ENCODE measurements at regions not wholly inside any gene's neighbourhood (a gene's known extent, or its start where the extent isn't known, plus 50 kb on each side); places are given as distances from the start of the nearest gene placed in this dataset.
A peak's percentile ranks its signal among the peaks of the same experiment; 100 is the strongest.
"Not testable (repeated sequence)": the region's sequence is repeated elsewhere in the genome, so short reads cannot be mapped to it uniquely, and the experiment has no call there.

DNA sequence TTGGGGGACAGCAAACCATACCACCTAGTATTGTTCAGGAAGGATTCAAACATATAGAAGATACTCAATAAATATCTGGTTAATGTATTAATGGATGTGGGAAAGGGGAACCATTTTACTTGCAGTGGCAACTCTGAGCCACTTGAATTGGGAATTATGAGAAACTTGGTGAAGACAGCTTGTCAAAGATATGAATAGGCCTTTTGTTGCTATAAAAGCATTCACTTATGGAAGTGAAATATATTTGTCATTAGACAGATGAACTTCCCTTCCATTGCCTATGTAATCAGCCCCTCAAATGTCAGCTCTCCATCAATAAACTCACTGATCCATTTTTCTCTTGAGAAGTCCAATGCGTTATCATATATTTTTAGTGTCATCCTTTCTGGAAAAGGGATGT, 56.1 kb downstream of the GPR85 start:
- no peak for DNase-seq (ENCODE audit: low read depth, low spot score)
- no peak overlapping the region for H3K27ac ChIP-seq

DNA sequence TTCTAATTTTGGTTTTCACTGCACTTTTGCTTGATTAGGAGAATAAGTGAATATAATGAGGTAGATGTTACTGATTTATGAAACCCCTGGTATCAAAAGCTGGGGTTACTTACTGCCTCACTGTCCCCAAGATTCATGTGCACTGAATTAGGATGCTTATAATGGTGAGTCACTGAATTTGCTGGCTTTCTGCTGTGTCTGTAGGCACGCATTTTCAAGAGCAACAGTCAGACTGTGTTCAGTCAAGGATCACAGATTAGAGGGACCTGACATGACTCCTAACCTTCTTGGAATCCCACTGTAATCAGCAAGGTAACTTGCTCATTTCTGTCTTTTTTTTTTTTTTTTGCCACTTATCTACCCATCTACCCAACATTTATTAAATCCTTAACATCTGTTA, 59.7 kb downstream of the GPR85 start:
- H3K27ac ChIP-seq = no peak overlapping the region
- no peak for DNase-seq (ENCODE audit: low read depth, low spot score)

DNA sequence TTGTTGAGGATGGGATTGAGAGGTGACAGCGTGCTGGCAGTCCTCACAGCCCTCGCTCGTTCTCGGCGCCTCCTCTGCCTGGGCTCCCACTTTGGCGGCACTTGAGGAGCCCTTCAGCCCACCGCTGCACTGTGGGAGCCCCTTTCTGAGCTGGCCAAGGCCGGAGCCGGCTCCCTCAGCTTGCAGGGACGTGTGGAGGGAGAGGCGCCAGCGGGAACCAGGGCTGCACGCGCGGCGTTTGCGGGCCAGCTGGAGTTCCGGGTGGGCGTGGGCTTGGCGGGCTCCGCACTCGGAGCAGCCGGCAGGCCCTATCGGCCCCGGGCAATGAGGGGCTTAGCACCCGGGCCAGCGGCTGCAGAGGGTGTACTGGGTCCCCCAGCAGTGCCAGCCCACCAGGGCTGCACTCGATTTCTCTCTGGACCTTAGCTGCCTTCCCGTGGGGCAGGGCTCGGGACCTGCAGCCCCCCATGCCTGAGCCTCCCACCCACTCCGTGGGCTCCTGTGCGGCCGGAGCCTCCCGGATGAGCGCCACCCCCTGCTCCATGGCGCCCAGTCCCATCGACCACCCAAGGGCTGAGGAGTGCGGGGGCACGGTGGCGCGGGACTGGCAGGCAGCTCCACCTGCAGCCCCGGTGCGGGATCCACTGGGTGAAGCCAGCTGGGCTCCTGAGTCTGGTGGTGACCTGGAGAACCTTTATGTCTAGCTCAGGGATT, 69.3 kb downstream of the GPR85 start:
- DNase-seq (ENCODE audit: low read depth, low spot score); H3K27ac ChIP-seq: not testable (repeated sequence)

DNA sequence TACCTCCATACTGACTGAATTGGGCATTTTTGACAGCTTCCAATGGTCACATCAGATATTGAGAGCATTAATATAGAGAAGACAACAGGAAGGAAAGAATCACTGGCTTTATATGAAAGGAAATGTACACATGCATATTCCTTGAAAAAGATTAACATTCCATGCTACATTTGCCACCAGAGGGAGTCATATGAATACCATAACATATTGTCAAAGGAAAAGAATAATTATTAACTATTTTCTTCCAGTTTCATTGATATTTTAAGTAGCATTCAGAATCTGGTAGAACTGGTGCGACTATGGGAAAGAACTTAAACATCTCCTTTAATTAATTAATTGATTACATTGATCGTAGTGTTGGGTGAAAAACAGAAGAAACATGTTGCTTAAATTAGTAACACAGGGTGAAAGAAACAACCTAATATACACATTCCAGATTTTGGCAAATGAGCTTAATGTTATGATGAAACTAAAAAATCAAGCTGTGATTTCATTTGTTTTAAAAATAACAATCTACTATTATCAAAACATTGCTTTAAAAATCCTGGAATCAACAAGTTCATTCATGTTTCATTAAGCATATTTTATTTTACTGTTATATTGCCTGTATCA, 71.5 kb downstream of the GPR85 start:
- H3K27ac ChIP-seq = no peak overlapping the region
- DNase-seq (ENCODE audit: low read depth, low spot score) = no peak

DNA sequence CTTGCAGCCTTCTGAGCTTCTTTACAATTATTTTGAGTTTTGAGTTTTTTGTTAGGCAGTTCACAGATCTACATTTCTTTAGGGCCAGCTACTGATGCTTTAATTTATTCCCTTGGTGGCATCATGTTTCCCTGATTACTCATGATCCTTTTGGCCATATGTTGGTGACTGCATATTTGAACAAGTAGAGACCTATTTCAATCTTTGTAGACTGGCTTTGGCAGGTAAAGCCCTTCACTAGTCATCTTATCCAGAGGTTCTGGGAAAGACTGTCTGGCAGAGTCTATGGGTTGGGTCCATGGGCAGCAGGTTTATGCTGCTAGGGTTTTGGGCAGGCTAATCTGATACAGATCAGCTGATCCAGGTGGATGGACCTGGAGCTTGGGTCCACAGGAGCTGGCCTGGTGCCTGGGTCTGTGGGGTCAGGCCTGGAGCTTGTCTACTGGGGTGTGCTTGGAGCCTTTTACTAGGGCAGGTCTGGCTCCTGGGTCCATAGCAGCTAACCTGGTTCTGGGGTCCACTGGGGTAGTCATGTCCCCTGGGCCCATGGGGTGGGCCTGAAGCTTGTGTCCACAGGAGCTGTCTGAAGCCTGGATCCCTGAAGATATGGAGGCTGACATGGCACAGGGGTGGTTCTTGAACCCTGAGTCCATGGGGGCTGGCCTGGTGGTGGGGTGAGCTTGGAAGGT, 72.7 kb downstream of the GPR85 start:
- H3K27ac ChIP-seq = peak overlapping the region; percentile 79
- DNase-seq (ENCODE audit: low read depth, low spot score) = peak; percentile 57

DNA sequence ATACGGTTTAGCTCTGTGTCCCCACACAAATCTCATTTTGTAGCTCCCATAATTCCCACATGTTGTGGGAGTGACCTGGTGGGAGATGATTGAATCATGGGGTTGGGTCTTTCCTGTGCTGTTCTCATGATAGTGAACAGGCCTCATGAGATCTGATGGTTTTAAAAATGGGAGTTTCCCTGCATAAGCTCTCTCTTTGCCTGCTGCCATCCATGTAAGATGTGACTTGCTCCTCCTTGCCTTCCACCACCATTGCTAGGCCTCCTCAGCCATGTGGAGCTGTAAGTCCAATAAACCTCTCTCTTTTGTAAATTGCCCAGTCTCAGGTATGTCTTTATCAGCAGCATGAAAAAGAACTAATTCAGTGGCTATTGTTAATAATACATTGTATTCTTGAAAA, 73.8 kb downstream of the GPR85 start:
- peak overlapping the region; percentile 79 for H3K27ac ChIP-seq
- DNase-seq (ENCODE audit: low read depth, low spot score) = not testable (repeated sequence)

DNA sequence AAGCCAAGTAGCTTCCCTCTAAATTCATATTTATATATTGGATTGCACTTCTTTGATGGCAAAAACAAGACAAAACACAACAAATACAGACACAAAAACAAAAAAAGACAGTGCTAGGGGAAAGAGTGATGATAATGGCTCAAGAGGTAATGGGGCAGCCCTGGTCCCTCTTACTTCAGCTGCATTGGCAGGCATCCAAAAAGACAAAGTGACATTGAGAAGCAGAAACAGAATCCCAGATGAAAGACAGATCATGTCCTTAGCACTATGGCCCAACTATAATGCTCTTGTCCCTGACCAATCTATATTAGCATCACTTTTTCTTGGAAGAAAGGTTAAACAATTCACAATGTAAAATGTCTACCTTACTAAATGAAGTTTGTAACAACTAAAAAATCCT, 76.2 kb downstream of the GPR85 start:
- H3K27ac ChIP-seq = no peak overlapping the region
- DNase-seq (ENCODE audit: low read depth, low spot score) = no peak

DNA sequence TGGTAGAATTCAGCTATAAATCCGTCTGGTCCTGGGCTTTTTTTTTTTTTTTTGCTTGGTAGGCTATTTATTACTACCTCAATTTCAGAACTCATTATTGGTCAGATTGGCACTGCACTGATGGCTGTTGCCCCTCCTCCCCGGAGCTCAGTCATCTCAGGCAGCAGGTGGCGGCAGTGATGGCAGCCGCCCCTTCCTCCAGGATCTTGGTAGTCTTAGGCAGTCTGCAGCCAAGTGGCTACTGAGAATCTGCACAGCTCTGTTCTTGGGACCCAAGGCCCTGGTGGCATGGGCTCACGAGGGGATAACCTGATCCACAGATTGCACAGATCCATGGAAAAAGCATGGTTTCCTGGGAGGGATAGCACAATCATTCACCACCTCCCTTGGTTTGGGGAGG, 77.9 kb downstream of the GPR85 start:
- DNase-seq (ENCODE audit: low read depth, low spot score) = no peak
- no peak overlapping the region for H3K27ac ChIP-seq

DNA sequence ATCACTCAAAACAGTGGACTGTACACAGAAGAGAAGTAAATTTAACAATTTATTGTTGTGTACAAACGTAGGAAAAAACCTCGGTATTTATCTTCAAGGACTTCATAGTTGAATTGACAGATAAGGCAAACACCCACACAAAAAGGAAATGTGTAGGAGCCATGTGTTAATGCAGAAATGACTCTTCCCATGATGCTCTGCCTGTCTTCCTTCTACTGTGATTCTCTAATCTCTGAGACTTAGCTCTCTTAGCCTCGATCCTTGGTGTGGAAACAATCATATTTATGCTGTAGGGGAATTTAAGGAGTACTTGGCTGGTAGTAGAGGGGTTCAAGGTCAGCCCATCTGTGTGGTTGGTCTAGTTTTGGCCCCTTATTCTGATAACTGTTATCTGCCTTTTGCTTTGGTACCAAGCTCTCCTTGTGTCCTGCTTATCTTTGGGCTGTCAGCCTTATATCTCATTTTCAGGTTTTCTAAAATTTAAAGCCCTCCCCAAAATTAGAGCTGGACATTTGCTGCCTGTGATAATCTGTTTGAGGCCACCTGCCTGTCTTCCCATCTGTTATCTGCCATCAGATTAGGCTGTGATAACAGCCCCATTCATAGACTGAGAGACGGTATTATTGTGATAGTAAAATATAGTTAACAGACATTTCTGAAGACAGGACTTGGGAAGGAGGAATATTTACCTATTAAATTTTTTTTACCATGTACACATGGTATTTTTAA, 81.7 kb downstream of the GPR85 start:
- DNase-seq (ENCODE audit: low read depth, low spot score) = no peak

DNA sequence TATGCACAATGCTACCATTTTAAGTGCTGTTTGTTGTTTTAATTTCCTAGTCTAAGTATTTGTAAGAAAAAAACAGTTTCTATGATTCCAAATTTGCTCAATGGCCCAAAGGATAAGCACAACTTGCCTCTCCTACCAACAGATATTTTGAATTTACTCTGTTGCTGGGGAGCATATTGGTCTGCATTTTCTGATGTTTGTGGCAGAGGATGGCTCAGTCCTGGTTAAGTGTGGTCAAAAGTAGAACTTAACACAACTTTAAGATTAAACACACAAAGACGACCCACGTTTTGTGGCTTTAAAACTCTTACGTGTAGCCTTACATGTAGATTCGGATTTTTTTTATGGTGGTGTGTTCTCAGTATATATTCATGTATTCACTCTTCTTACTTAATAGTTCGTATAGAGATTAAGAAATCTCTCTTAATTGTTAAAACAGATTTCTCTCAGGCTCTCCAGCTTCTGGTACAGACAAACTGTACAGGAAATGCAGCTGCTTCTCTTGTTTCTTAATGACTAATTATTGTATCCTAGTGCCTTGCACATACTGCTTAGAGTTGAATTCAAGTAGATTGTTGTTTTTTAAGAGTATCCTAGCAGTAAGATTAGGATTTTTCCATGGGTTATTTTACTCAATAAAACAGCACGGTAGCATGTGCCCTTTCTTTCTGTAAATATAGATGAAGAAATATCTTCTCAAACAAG, 86.2 kb downstream of the GPR85 start:
- no peak for DNase-seq (ENCODE audit: low read depth, low spot score)
- no peak overlapping the region for H3K27ac ChIP-seq

More for the DNA sequence above, 81.7 kb downstream of the GPR85 start:
- H3K27ac ChIP-seq = no peak overlapping the region

DNA sequence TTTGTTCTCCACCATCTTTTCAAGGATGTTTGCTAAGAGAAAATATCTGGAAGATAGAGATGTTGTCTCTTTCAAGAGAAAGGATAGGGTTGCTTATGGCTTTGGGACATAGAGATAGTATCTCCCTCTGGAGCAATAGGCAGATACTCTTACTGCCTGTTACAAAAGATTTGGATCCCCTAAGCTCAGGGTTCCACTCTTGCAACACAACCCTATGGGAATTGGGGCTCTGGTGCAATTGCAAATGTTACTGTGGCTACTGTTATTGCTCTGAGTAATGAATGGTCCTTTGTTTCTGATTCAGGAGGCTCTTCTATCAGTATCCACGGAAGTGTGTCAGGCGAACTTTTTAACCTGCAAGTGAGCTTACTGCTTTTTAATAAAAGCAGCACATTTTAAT, 88.8 kb downstream of the GPR85 start:
- no peak overlapping the region for H3K27ac ChIP-seq
- no peak for DNase-seq (ENCODE audit: low read depth, low spot score)

DNA sequence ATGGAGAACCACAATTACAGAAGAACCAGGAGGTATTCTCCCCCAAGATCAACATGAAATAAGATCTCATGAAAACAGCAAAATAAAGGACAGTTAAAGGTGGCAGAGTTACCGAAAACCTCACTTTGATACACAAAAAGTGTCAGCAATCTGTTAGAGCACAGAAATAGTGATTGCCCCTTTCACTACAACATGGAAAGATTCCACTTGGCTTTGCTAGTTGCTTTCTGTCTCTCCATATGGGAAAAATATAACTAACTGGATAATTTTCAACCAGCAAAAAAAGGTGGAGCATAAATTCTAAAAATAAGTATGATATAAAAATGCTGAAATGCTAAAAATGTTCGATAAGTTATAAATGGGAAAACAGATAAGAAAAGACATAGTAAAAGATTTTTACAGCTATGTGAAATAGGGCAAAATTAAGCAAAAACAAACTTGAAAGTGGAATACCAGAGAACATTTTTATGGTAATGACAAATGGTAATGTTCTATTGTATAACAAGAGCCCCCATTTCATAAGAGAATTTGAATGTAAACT, 90.2 kb downstream of the GPR85 start:
- H3K27ac ChIP-seq = no peak overlapping the region
- DNase-seq (ENCODE audit: low read depth, low spot score) = no peak

DNA sequence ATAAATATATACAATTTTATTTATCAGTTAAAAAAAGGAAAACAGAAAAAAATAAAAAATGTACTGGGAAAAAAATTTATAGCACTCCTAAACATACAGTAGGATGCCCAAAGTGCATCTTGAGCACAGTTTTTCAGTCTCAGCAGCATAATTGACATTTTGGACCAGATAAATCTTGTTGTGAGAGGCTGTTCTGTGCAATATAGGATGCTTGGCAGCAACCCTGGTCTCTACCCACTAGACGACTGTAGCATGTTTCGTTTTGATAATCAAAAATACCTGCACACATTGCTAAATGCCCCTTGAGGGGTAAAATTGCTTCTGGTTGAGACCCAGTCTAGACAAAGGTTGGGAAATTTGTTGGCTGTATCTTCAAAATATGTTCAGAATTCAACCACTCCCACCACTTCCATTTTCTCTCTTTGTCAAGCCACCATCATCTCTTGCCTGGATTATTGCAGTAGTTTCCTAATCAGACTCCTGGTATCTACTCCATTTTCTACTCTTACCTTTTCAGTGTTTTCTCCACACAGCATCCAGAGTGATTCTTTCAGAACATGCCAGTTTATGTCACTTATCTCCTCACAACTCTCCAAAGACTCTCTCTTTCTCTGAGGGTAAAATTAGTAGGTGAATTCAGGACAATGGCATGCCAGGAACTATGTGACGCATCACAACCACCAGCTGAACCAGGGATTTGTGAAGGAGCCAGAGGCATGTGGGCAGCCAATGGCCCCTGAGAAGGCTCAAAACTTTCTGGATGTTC, 91.4 kb downstream of the GPR85 start:
- DNase-seq (ENCODE audit: low read depth, low spot score) = no peak
- peak overlapping the region; percentile 44 for H3K27ac ChIP-seq

DNA sequence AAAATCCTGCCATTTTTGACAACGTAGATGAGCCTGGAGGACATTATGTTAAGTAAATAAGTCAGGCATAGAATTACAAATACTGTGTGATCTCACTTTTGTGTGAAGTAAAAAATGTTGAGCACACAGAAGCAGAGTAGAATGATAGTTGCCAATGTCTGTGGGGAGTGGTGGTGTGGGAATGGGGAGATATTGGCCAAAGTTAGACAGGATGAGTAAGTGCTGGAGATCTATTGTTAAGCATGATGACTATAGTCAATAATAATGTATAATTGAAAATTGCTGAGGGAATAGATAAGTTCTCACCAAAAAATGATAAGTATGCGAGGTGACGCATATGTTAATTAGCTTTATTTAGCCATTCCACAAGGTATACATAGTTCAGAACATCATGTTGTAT, 92.0 kb downstream of the GPR85 start:
- peak overlapping the region; percentile 44 for H3K27ac ChIP-seq
- DNase-seq (ENCODE audit: low read depth, low spot score) = no peak

DNA sequence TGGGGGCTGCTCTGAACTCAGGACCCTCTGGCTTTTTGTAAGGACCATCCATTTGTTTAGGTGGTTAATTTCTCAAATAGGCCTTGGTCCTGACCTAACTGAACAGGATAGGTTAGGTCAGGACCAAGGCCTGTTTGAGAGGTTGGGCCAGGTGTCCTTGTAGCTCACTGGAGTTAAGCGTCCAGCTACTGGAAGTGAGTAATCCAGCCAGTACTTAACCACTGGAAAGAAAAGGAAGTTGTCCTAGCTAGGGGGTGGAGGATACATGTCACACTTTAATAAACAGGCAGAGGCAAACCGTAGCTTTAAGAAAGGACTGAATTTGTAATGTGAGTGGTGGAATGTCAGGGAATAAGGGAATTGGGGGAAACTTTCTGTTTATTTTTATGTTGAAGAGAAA, 96.0 kb downstream of the GPR85 start:
- DNase-seq (ENCODE audit: low read depth, low spot score) = no peak
- peak overlapping the region; percentile 4 for H3K27ac ChIP-seq

DNA sequence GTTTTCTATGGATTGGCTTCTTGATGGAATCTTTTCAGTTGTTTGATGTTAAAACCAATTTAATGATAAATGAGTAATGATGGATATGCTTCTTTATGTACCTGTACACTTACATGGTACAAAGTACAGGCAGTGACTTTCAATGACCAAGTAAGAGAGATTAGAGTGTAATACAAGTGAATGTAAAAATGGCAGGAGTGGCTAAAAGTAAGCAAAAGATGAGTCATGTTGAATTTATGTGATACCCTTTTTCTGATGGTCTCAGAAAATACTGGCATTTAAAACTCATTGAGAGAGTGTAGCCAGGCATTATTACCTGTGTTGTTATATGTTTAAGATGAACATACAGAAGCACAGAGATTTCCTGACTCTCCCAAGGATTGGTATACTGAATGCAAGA, 97.1 kb downstream of the GPR85 start:
- DNase-seq (ENCODE audit: low read depth, low spot score) = no peak
- H3K27ac ChIP-seq = no peak overlapping the region

DNA sequence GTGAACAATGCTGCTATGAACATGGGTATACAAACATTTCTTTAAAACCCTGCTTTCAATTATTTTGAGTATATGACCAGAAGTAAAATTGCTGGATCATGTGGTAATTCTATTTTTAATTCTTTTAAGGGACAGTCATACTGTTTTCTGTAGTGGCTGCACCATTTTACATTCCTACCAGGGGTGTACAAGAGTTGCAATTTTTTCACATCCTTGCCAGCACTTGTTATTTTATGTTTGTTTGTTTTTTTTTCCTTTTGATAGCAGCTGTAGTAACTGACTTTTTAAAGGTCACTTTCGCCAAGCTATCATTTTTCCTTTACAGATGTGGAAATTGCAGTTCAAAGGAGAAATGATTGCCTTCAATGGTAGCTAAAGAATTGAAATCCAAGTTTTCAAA, 99.5 kb downstream of the GPR85 start:
- no peak for DNase-seq (ENCODE audit: low read depth, low spot score)
- no peak overlapping the region for H3K27ac ChIP-seq

DNA sequence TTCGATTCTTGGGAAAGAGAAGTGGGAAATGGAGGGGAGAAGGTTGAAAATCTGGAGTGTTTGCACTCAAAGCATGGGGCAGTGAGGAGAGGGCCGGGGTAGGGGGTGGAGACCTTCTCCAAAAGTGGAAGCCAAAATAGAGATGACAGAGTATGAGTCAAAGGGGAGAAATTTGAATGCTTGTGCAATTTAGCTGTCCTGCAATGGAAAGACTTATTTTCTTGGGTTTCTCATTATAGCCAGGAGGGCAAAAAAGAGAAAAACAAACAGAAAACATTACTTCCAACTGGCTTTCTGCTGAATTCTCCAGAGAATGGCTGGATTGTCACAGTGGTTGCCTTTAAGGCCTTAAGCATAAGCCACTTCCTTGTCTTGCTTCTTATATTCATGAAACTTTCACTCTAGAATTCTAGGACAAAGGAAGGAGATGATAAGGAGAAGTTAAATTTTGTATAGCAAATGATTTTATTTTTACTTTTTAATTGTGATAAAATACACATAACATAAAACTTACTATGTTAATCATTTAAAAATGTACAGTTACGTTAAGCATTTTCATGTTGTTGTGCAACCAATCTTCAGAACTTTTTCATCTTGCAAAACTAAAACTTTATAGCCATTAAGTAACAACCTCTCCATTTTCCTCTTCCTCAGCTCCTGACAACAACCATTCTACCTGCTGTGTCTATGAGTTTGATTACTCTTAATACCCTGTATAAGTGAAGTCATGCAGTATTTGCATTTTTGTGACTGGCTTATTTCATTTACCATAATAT, 100.2 kb downstream of the GPR85 start:
- DNase-seq (ENCODE audit: low read depth, low spot score) = no peak
- H3K27ac ChIP-seq = peak overlapping the region; percentile 68
